Spleen (tissue), 11 donors: ENCODE measurements at regions not wholly inside any gene's neighbourhood (a gene's known extent, or its start where the extent isn't known, plus 50 kb on each side); places are given as distances from the start of the nearest gene placed in this dataset.

ENCODE experiments used
- DNase-seq: peaks from one replicate; pipeline ENCODE4 v3.0.0-alpha.2; 2020
- H3K27ac ChIP-seq, 8 donors: fragments of 200-600 bp; sonication (generic) in 7 of 8; 1 replicate in 4 of 8; 2 replicates in 4 of 8; pipeline versions ENCODE4 v1.5.0 to v1.8.0; 2016 to 2021; ENCODE audit warnings: inconsistent platforms in 4 of 8, mild to moderate bottlenecking in 4 of 8, moderate library complexity in 1 of 8
- H3K27me3 ChIP-seq, 7 donors: fragments of 200-600 bp; sonication (generic) in 6 of 7; replicated peaks in 1 of 7; 1 replicate in 4 of 7; 2 replicates in 3 of 7; pipeline versions ENCODE4 v1.5.0 to v1.8.0; 2016 to 2021; ENCODE audit warnings: inconsistent platforms in 3 of 7, mild to moderate bottlenecking in 1 of 7
- H3K36me3 ChIP-seq, 6 donors: fragments of 200-600 bp; sonication (generic) in 5 of 6; 1 replicate in 4 of 6; 2 replicates in 2 of 6; pipeline versions ENCODE4 v1.5.0 to v1.8.0; 2016 to 2021; ENCODE audit warnings: inconsistent platforms in 2 of 6
- H3K4me1 ChIP-seq, 6 donors: fragments of 200-600 bp; sonication (generic) in 5 of 6; 1 replicate in 3 of 6; 2 replicates in 3 of 6; pipeline versions ENCODE4 v1.5.0 to v1.8.0; 2016 to 2021; ENCODE audit warnings: inconsistent platforms in 3 of 6
- H3K4me3 ChIP-seq, 8 donors: fragments of 200-600 bp; sonication (generic) in 7 of 8; 1 replicate in 4 of 8; 2 replicates in 4 of 8; pipeline versions ENCODE4 v1.5.0 to v1.8.0; 2016 to 2021; ENCODE audit warnings: inconsistent platforms in 4 of 8, mild to moderate bottlenecking in 4 of 8, moderate library complexity in 2 of 8
- H3K9me3 ChIP-seq, 8 donors: fragments of 200-600 bp; sonication (generic) in 7 of 8; 1 replicate in 4 of 8; 2 replicates in 4 of 8; pipeline versions ENCODE4 v1.5.0 to v1.8.0; 2016 to 2021; ENCODE audit warnings: inconsistent platforms in 4 of 8
- POLR2A ChIP-seq, 3 donors: fragments of 450-650 bp; IDR thresholded peaks; one replicate each; pipeline ENCODE4 v1.5.1; 2017; ENCODE audit warnings: antibody characterized with exemption in 3 of 3, mild to moderate bottlenecking in 1 of 3
- POLR2AphosphoS5 ChIP-seq, 3 donors: sonication (generic); formaldehyde crosslinking; IDR thresholded peaks; one replicate each; pipeline ENCODE4 v1.5.1; 2017; ENCODE audit warnings: antibody characterized with exemption in 3 of 3
- WGBS, 5 donors: extraction: QIAGEN DNeasy Blood & Tissue Kit in 3 of 5; methylation state at CpG; one replicate each; pipeline versions ENCODE4 v1.1.5 to v1.1.7; 2013 to 2018; 5-methylcytosine and 5-hydroxymethylcytosine counted together
- intact Hi-C: fragments of 100-400 bp; cut with DNase I; formaldehyde crosslinking; loops from one replicate; pipeline ENCODE4 v1.15.0; 2023; ENCODE audit warnings: low total_unique reads
- TF ChIP-seq, protein P1 (sequence below), 11 experiments: fragments of 200-600 bp in 7 of 11; fragments of 450-650 bp in 4 of 11; sonication (generic) in 4 of 11; IDR thresholded peaks in 8 of 11; conservative IDR thresholded peaks in 3 of 11; 1 replicate in 7 of 11; 2 replicates in 4 of 11; pipeline versions ENCODE4 v1.4.0 to v1.8.0; 2016 to 2021; ENCODE audit warnings: antibody characterized with exemption in 11 of 11, inconsistent platforms in 4 of 11, mild to moderate bottlenecking in 1 of 11
- donor health status: healthy with polysubstance abuse.
- donor health status: DM: no; HTN: no; CAD: no; lungs with moderate emphysema.
- donor health status: DM: no; HTN: no; CAD: no.
- donor health status: Bipolar disorder and iron deficiency.
- donor health status: healthy.
- donor health status: DM: no; HTN: no; CAD: no.
- donor health status: DM: yes; HTN: yes; CAD: no.

DNA sequence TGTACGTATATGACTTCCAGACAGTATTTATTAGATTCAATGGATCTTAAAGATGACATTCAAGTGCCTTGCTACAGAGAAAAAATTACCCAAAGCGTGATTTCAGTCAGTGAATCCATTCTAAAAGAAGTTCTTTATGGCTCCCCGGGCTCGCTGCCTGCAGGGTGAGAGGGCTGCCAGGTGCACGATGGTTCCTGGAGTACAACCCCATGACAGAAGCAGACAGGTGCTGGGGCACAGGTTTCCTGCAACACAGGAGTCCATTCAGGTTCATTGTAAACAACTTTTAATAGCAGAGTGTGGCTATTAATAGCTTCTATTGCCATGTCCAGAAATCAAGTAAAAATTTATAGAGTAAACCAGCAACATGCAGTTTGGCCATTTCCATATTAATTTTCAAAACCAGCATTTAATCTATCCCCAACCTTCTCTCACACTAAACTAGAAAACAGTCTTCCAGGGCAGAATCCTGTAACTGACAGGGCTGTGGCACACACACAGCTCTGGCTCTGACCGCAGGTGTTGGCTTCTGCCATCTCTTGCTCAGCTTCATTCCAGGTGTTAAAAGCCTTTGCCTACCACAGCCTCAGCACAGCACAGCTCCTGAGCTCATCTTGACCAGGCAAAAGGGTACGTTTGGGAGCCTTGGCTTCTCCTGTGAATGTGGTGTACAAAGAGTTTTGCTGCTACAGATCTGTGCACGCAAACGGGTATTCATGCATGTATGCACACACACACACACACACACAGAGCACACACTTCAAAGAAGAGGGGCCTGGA is 185.9 kb downstream of the MEX3B start:
- H3K9me3 ChIP-seq: no peaks in the 10 kb centered on the region
- TF ChIP-seq POLR2A (IDR thresholded peaks at IDR 0.05) (no peak), POLR2AphosphoS5 (IDR thresholded peaks at IDR 0.05) (no peak)
- TF ChIP-seq, protein P1, sequence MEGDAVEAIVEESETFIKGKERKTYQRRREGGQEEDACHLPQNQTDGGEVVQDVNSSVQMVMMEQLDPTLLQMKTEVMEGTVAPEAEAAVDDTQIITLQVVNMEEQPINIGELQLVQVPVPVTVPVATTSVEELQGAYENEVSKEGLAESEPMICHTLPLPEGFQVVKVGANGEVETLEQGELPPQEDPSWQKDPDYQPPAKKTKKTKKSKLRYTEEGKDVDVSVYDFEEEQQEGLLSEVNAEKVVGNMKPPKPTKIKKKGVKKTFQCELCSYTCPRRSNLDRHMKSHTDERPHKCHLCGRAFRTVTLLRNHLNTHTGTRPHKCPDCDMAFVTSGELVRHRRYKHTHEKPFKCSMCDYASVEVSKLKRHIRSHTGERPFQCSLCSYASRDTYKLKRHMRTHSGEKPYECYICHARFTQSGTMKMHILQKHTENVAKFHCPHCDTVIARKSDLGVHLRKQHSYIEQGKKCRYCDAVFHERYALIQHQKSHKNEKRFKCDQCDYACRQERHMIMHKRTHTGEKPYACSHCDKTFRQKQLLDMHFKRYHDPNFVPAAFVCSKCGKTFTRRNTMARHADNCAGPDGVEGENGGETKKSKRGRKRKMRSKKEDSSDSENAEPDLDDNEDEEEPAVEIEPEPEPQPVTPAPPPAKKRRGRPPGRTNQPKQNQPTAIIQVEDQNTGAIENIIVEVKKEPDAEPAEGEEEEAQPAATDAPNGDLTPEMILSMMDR (IDR thresholded peaks at IDR 0.05 in 8 of 11, conservative IDR thresholded peaks at IDR 0.05 in 3 of 11): no peak
- DNase-seq: no peak
- H3K27ac ChIP-seq: no peak overlapping the region
- no peaks in the 10 kb centered on the region for H3K36me3 ChIP-seq
- no peaks in the 10 kb centered on the region for H3K27me3 ChIP-seq
- H3K4me3 ChIP-seq: no peak overlapping the region
- no peaks in the 10 kb centered on the region for H3K4me1 ChIP-seq
- intact Hi-C loops: no loop called here
- 83 to 90% (median 88%) methylated on average over 9 of the region's 9 CpGs for WGBS, 5 donors

DNA sequence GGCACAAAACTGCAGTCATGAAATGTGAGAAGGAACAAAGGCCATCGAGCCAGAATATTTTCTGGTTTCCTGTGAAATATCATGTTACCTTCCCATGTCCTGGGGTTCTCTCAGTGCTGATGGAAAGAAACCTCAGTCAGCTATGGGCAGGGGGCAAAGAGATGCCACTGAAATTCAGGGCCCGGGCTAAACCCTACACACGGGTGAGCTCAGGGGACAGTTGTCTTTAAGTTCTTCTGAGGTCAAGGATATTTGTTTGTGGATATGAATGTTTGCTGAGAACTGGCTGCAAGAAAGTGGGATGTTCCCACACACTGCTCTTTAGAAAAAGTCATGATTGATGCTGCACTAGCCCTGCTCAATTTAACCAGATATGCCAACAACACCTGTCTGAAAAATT is 187.2 kb downstream of the MEX3B start:
- 51 to 77% (median 67%) methylated on average over 3 of the region's 3 CpGs for WGBS, 5 donors

DNA sequence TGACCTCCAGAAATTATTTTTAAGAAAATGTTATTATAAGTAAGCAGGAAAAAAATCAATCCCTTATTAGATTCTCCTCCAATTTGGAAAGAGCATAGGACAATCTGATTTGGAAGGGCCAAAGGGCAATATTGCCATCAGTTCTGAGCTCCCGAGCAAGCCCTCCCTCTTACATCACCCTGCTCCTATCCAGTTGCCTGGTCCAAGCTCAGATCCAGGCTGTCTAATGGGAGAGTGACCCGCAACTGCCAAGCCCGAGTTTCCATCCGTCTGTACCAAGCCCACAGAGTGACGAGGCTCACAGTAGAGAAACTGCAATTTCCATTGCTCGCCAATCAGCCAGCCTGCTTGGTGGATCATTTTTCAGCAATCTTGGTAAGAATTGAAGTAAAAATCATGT is 187.7 kb downstream of the MEX3B start:
- 88 to 95% (median 92%) methylated on average over 6 of the region's 6 CpGs for WGBS, 5 donors
- no peaks in the 10 kb centered on the region for H3K27me3 ChIP-seq
- H3K9me3 ChIP-seq: no peaks in the 10 kb centered on the region
- no peak for TF ChIP-seq POLR2A (IDR thresholded peaks at IDR 0.05)
- no peak for DNase-seq
- H3K27ac ChIP-seq: no peak overlapping the region
- H3K4me3 ChIP-seq: no peak overlapping the region
- no peaks in the 10 kb centered on the region for H3K4me1 ChIP-seq
- intact Hi-C loops: no loop called here
- H3K36me3 ChIP-seq: no peaks in the 10 kb centered on the region

More for the DNA sequence above, 187.2 kb downstream of the MEX3B start:
- intact Hi-C loops: no loop called here
- Histone ChIP-seq H3K4me1 (no peaks in the 10 kb centered on the region), H3K9me3 (no peaks in the 10 kb centered on the region), H3K27ac (no peak overlapping the region), H3K4me3 (no peak overlapping the region), H3K27me3 (no peaks in the 10 kb centered on the region), H3K36me3 (no peaks in the 10 kb centered on the region)
- TF ChIP-seq POLR2AphosphoS5 (IDR thresholded peaks at IDR 0.05): no peak
- TF ChIP-seq POLR2A (IDR thresholded peaks at IDR 0.05): no peak
- TF ChIP-seq, protein P1 (IDR thresholded peaks at IDR 0.05 in 8 of 11, conservative IDR thresholded peaks at IDR 0.05 in 3 of 11): no peak
- no peak for DNase-seq

DNA sequence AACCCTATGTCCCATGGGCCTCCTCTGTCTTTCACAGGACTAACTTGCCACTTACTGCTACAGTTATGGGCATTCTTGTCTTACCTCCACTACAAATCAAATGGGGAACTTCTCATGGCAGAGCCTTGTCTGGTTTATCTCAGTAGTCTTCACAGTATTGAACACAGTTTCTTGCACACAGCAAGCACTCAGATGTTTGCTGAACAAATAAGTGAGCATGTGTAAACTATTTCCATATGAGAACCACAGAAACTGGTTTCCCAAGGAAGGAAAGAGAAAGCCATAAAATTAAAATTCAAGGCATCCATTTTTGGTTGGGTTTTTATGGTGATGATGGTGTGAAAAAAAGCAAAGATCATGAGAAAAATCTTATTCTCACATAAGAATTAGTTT is 189.2 kb downstream of the MEX3B start:
- H3K9me3 ChIP-seq: no peaks in the 10 kb centered on the region
- H3K27ac ChIP-seq: no peak overlapping the region
- no peaks in the 10 kb centered on the region for H3K36me3 ChIP-seq
- H3K4me1 ChIP-seq: no peaks in the 10 kb centered on the region
- DNase-seq: no peak
- H3K27me3 ChIP-seq: no peaks in the 10 kb centered on the region
- TF ChIP-seq, protein P1 (IDR thresholded peaks at IDR 0.05 in 8 of 11, conservative IDR thresholded peaks at IDR 0.05 in 3 of 11): no peak
- TF ChIP-seq POLR2AphosphoS5 (IDR thresholded peaks at IDR 0.05) (no peak), POLR2A (IDR thresholded peaks at IDR 0.05) (no peak)
- intact Hi-C loops: no loop called here
- H3K4me3 ChIP-seq: no peak overlapping the region
